IgD-negative memory B cell (primary cell): ENCODE measurements at regions not wholly inside any gene's neighbourhood (a gene's known extent, or its start where the extent isn't known, plus 50 kb on each side); places are given as distances from the start of the nearest gene placed in this dataset.
A peak's percentile ranks its signal among the peaks of the same experiment; 100 is the strongest.

ENCODE experiments used
- H3K27ac Mint-ChIP-seq, 3 donors: one replicate each; pipeline ENCODE4 v1.8.0; 2020 to 2022; ENCODE audit warnings: mild to moderate bottlenecking in 3 of 3, mixed read lengths in 3 of 3, moderate library complexity in 1 of 3
- H3K27me3 Mint-ChIP-seq: one replicate; pipeline ENCODE4 v1.8.0; 2021; ENCODE audit warnings: mixed read lengths
- H3K36me3 Mint-ChIP-seq: one replicate; pipeline ENCODE4 v1.8.0; 2020; ENCODE audit warnings: mild to moderate bottlenecking, mixed read lengths
- H3K4me1 Mint-ChIP-seq, 3 donors: one replicate each; pipeline ENCODE4 v1.8.0; 2020 to 2022; ENCODE audit warnings: mixed read lengths in 3 of 3, mild to moderate bottlenecking in 1 of 3
- H3K4me3 Mint-ChIP-seq, 4 donors: one replicate each; pipeline ENCODE4 v1.8.0; 2020 to 2022; ENCODE audit warnings: mild to moderate bottlenecking in 4 of 4, mixed read lengths in 4 of 4, moderate library complexity in 3 of 4
- H3K9me3 Mint-ChIP-seq, 3 donors: one replicate each; pipeline ENCODE4 v1.8.0; 2020 to 2021; ENCODE audit warnings: mixed read lengths in 3 of 3, mild to moderate bottlenecking in 1 of 3

DNA sequence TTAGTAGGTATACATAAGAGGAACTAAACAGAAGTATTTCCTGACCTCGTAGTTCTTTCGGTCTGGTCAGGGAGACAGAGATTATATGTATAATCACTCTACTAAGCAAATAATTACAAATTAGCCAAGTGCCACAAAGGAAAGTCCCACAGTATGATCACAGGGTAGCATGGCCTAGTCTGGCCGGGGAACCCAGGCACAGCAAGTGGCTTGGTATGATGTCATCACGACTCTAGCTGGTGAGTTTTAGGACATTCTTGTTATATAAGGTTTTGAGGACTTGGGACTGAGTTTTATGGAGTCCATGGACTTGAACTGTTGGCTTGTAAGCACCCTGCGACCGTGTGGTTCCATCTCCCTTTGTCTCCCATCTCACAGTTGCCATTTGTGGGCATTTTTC, 316.5 kb upstream of the ZFHX3 start:
- Mint-ChIP-seq H3K4me1 (no peaks in the 10 kb centered on the region), H3K4me3 (no peak overlapping the region), H3K9me3 (peaks cover 0 to 2% (median 0%) of the 10 kb centered on the region in 3 donors), H3K27me3 (no peaks in the 10 kb centered on the region), H3K27ac (no peak overlapping the region), H3K36me3 (no peaks in the 10 kb centered on the region)

DNA sequence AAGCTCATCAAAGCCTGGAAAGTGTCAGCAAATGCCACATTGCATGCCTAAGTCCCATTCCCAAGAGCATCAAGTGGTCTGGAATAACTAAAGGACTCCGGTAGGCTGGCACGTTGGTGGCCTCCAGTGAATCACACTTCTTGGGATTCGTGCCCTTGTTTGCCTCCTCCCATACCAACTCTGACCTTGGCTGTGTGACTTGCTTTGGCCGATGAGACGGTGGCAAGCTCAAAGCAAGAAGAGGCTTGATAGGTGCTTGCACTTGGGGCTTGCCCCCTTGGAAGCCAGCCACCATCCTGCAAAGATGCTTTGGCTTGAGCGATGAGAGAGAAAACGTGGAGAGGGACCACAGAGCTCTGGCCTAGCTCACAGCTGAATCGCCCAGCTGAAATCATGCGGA, 313.1 kb upstream of the ZFHX3 start:
- Mint-ChIP-seq H3K4me3 (no peak overlapping the region), H3K27me3 (no peaks in the 10 kb centered on the region), H3K9me3 (no peaks in the 10 kb centered on the region), H3K36me3 (no peaks in the 10 kb centered on the region), H3K4me1 (no peaks in the 10 kb centered on the region), H3K27ac (no peak overlapping the region)

DNA sequence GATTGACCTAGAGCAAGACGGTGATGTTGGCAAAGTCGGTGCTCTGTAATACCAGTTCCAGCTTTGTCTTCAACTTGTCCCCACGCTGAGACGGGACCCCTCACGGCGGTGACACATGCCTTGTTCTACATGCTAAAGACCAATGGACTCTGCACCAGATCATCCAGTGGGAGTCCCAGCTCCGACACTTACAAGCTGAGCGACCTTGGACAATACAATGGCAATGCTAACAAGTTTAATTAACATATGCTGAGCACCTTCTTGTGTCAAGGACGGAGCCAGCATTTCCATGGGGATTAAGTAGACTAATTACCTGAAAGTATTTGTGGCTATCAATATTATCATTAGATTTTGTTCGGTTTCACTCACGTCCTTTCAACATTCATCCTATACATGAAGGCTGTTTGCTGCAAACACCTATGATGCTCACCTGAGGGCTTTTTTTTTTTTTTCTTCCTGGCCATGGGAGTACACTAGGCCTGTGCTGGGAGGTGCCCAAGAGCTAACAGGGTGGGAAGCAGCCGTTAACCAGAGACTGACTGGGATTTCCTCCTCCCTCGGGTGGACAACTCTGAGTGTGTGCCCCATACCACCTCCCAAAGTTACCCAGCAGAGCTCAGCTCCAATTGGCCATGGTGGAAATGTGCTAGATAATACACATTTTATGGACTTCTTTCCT, 308.6 kb upstream of the ZFHX3 start:
- Mint-ChIP-seq H3K27me3 (no peaks in the 10 kb centered on the region), H3K9me3 (no peaks in the 10 kb centered on the region)

DNA sequence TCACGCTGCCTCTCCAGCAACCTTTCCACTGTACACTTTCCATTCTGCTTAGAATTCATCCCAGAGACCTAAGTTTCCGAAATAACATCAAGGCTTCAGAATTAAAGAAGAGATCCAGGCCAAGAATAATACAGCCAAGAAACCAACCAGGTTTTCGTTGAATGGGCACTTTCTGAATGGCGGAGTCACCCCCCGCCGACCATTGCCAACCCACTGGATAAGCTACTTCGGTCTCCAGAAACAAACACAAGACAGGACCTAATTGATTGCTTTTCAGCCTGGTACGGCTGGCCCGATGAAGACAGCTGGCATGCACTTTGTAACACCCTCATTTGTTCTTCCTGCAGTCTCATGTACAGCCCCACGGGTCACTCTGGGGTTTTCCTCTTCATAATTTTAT, 308.1 kb upstream of the ZFHX3 start:
- no peaks in the 10 kb centered on the region for H3K27me3 Mint-ChIP-seq
- H3K27ac Mint-ChIP-seq = no peak overlapping the region
- no peaks in the 10 kb centered on the region for H3K36me3 Mint-ChIP-seq
- no peak overlapping the region for H3K4me3 Mint-ChIP-seq
- H3K9me3 Mint-ChIP-seq = no peaks in the 10 kb centered on the region
- no peaks in the 10 kb centered on the region for H3K4me1 Mint-ChIP-seq

More for the DNA sequence above, 308.6 kb upstream of the ZFHX3 start:
- Mint-ChIP-seq H3K36me3 (no peaks in the 10 kb centered on the region), H3K4me1 (no peaks in the 10 kb centered on the region), H3K27ac (peak overlapping the region in 1 of 3 donors; percentile 28), H3K4me3 (no peak overlapping the region)

DNA sequence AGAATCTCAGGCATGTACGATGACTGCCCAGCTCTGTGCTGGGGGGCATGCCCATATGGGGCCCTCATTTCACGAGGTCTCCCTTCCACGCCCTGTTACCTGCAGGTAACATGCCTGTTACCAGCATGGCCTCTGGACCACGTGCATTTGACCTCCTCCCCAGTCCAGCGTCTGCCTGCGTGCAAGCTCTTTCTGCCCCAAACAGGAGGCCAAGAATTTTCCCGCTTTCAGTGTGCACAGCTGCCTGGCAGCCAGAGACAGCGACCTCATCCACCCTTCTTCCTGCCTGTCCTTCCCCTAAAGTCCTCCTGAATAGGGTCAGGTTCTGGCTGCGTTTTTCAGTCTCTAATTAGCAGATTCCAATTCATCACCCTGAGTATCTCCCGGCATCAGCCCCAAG, 306.5 kb upstream of the ZFHX3 start:
- Mint-ChIP-seq H3K4me1 (no peaks in the 10 kb centered on the region), H3K4me3 (no peak overlapping the region), H3K27me3 (no peaks in the 10 kb centered on the region), H3K9me3 (no peaks in the 10 kb centered on the region), H3K36me3 (no peaks in the 10 kb centered on the region), H3K27ac (no peak overlapping the region)

DNA sequence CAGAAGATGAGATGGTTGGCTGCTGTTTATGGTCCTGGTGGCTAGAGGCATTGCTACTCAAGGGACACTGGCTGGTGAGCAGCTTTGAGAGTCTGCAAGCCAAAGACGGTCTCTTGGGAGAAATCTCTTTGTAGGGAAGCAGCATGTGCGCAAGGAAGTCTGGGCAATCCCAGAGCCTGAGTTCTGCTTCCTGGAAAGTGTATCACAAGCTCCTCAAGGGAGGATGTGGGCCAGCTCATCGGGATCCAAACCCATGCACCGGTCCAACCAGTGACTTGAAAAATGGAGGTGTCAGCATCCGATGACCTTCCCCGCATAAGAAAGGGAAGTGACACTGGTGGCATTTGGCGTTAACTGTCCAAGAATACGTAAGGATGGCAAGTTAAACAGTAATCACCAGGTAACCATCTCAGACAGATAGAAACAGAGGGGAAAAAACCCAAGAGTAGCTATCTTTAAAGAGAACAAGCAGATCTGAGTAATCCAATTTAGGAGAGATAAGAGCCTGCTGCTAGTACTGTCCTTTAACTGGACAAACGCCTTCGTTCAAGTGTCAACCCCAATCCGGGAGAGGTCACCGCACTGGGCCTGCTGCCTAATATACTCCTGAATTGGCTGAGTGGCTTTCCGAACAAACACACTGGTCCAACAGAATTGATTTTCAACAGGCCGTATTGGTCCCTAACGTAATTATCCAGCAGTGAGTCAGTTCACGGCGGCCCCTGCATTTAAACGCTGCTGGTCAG, 303.0 kb upstream of the ZFHX3 start:
- Mint-ChIP-seq H3K4me3 (no peak overlapping the region), H3K9me3 (no peaks in the 10 kb centered on the region), H3K36me3 (no peaks in the 10 kb centered on the region), H3K27ac (no peak overlapping the region), H3K4me1 (no peaks in the 10 kb centered on the region), H3K27me3 (no peaks in the 10 kb centered on the region)

DNA sequence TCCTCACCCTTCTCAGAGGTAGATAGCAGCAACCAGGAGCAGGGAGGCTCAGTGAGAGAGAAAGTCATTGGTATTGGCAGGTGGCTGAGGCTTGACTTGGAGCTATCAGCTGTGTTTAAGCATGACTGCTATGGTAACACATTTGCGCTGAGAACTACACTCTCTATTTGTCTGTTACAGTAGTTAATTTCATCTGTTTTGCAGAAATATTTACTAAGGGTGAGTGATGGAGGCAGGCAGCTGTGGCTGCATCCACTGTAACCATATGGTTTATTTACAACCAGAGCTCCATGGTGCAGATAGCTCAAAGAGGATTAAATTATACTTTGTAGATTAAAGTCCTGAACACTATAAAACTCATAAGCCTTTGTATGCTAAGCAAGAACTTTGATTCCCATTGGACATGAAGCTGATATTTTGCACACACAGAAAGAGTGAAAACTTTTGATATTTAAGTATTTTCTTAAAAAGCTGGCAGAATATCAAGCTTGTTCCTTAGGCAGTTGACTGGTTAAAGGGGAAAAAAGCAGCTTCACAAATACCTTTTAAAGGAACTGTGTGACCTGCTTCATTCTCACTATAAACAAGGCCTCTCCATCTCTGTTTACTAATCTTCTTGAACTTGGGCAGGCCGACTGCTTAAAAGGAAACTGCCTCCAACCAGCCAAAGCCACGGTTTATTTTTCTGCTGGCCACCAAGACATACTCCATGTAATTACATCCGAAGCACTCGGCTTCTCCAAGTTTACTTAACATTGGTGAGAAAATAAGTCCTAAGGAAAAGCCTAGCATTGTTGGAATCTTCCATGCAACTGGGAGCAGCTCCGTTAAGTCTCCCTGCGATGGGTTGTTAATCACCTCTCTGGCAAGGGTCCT, 299.8 kb upstream of the ZFHX3 start:
- H3K27ac Mint-ChIP-seq = no peak overlapping the region
- no peak overlapping the region for H3K4me3 Mint-ChIP-seq
- no peaks in the 10 kb centered on the region for H3K4me1 Mint-ChIP-seq
- no peaks in the 10 kb centered on the region for H3K36me3 Mint-ChIP-seq
- H3K9me3 Mint-ChIP-seq = peaks cover 0 to 2% (median 0%) of the 10 kb centered on the region in 3 donors
- H3K27me3 Mint-ChIP-seq = no peaks in the 10 kb centered on the region

DNA sequence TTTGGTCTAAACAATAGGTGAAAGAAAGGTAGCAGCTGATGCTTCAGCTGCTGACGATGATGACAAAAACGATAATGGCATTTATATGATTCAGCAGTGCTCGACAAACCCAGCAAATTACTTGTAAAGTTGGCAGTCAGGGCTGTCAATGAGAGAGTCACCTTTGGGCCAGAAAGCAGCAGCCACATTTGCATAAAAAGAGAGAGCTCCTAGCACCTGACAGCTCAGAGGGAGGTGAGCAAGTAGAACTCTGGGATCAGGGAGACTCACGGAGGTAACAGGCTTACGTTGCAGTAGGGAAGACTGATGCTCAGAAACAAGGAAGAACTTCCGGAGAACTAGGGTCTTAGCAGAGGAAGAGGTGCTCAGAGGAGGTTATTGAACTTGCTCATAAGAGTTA, 291.9 kb upstream of the ZFHX3 start:
- no peaks in the 10 kb centered on the region for H3K9me3 Mint-ChIP-seq
- H3K4me1 Mint-ChIP-seq = no peaks in the 10 kb centered on the region
- H3K27me3 Mint-ChIP-seq = no peaks in the 10 kb centered on the region
- H3K27ac Mint-ChIP-seq = no peak overlapping the region
- no peaks in the 10 kb centered on the region for H3K36me3 Mint-ChIP-seq
- H3K4me3 Mint-ChIP-seq = no peak overlapping the region

DNA sequence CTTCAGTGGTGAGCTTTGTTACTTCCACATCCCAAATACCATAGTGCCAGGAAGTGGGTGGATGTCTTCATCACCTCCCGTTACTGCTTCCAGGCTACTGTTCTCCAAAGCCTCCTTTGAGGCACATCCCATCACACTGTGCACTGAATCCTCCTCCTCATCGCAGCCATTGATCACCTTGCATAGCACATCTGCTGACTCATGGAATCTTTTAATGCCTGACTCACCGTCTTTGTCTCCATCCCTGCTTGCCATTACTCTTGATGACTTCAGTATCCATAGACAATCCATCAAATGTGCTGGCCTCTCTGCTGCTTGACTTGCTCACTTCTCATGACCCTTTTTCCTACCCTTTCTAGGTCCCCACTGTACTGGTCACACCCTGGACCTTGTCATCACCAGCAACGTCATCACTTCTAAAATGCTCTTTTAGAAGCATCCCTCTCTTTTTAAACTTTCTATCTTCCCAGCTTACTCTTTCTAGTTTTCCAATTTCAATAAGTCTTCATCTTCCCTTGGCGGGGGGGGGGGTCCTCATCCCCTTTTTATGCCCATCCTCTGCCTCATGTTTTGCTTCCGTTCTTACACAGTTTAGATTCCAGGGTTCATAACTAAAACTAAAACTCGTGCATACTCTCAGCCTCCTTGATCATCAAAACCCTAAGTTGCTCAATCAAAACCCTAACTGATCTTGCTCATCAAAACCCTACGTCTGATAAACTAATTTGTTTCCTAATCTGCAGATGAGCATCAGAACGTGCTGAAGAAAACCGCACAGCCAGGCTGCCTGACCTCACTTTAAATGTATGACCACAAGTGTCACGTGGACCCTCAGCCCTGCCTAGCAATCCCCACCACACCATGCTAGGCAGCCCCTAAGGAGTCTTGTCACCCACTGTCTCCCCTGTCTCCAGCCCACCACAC, 289.7 kb upstream of the ZFHX3 start:
- H3K36me3 Mint-ChIP-seq = no peaks in the 10 kb centered on the region
- H3K9me3 Mint-ChIP-seq = no peaks in the 10 kb centered on the region
- H3K27ac Mint-ChIP-seq = no peak overlapping the region
- no peak overlapping the region for H3K4me3 Mint-ChIP-seq
- H3K27me3 Mint-ChIP-seq = no peaks in the 10 kb centered on the region
- no peaks in the 10 kb centered on the region for H3K4me1 Mint-ChIP-seq

DNA sequence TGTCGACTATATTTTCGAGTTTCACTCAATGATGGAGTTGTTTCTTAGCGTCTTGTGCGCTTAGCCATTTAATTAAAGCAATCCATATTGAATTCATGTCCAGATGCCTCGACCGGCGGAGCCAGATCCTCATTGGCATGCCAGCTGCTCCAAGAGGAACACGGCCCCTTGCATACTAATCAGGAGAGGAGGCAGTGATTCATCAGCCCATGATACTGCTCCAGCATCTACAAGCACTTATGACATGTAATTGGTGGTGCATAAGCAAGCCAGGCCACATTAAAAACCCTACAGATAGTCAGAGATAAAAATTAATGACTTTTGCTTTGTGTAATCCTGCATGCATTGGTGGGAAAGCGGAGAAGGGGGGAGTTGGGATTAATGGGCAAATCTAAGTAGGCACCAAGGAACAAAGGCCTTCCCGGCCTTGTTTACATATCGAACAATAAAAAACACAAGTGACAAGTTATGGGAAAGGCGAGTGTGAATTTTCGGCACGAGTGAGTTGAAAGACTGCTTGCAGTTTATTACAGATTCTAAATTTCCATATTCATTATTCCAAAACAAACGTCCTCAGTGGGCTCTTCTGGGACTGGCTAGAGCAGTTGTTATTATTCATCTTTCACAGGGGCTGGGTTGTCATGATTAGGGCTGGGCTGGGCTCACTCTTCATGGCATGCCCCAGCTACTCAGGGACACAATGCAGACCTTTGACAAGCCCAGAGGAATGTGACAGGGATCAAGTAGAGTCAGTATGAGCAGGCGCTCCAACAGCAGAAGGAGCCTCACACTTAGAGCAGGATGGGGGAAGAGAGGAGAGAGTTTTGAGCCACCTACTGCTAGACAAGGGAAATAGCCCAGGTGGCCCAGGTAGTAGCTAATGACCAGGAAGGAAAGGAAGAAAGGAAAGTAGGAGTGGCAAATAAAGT, 281.7 kb upstream of the ZFHX3 start:
- peaks cover 0 to 2% (median 0%) of the 10 kb centered on the region in 3 donors for H3K9me3 Mint-ChIP-seq
- no peaks in the 10 kb centered on the region for H3K27me3 Mint-ChIP-seq
- H3K27ac Mint-ChIP-seq = no peak overlapping the region
- H3K36me3 Mint-ChIP-seq = no peaks in the 10 kb centered on the region
- no peak overlapping the region for H3K4me3 Mint-ChIP-seq
- no peaks in the 10 kb centered on the region for H3K4me1 Mint-ChIP-seq

DNA sequence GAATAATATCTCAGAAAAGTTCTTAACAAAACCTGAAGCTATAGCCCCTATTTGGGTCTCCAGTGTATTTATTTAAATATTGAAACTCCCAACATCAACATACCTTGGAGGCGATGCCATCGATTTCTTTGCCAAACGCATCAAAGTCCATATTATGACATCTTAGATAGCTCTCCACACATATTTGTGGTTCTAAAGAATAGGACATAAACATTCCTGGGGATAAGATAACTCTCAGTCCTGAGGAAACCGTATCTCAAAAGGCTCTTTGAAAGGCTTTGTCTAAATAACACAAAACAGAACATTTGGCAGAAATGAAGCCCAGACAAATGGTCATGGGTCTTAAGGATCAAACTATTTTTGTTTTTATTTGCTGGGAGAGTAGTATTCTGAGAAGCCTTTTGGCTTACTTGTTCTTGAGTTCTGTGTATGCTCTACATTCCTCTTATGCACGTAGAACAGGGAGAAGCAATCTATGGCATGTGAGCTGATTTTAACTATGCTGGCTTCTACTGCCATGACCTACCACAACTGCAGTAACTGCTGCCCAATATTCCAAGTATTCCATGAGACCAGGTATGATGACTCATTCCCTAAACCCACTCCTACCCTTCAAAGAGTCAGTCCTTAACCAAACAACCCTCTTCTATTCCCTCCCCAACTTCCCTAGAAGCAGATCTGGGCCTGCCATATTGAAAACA, 279.0 kb upstream of the ZFHX3 start:
- Mint-ChIP-seq H3K27me3 (no peaks in the 10 kb centered on the region), H3K36me3 (no peaks in the 10 kb centered on the region), H3K4me1 (no peaks in the 10 kb centered on the region), H3K9me3 (peaks cover 0 to 2% (median 0%) of the 10 kb centered on the region in 3 donors), H3K27ac (no peak overlapping the region), H3K4me3 (no peak overlapping the region)

DNA sequence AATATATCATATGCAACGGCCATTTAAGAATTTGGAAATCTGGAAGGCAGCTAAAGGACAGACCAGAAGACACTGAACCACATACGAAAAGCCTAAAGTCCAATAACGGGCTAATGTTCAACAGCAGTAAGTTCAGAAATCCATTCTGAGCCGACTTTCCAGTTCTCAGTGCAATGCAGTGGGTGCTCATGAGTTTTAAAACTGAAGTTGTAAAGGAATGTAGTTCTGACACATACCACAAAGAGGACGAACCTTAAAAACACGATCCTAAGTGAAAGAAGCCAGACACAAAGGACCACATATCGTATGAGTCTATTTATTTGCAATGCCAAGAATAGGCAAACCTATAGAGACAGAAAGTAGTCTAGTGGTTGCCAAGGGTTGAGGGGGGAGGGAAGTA, 278.3 kb upstream of the ZFHX3 start:
- Mint-ChIP-seq H3K4me1 (no peaks in the 10 kb centered on the region), H3K4me3 (no peak overlapping the region), H3K9me3 (peaks cover 0 to 2% (median 0%) of the 10 kb centered on the region in 3 donors), H3K36me3 (no peaks in the 10 kb centered on the region), H3K27ac (no peak overlapping the region), H3K27me3 (no peaks in the 10 kb centered on the region)

DNA sequence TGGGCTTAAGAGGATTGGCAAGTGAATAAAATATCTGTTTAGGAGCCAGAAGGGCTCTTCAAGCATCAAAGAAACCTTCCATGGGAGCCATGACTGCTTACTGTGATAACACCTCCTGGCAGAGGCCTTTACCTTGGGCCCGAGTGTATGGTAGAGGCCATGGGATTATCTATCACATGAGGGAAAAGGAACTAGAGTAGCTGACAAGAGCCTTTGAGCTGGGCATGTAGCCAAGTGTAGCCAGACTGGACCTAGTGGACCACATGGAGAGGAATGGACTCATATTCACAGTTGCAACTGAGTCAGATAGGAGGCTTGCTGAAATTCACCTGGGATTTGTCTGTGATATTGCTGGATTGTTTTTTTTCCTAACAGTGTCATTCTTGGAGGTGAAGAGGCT, 276.0 kb upstream of the ZFHX3 start:
- Mint-ChIP-seq H3K36me3 (no peaks in the 10 kb centered on the region), H3K4me3 (no peak overlapping the region), H3K27me3 (no peaks in the 10 kb centered on the region), H3K27ac (no peak overlapping the region), H3K9me3 (peaks cover 0 to 3% (median 0%) of the 10 kb centered on the region in 3 donors), H3K4me1 (no peaks in the 10 kb centered on the region)
